ENCODE measurements at regions not wholly inside any gene's neighbourhood (a gene's known extent, or its start where the extent isn't known, plus 50 kb on each side); places are given as distances from the start of the nearest gene placed in this dataset.

GRCh38 chr4:53654300-53654758, 63.0 kb upstream of the LNX1 start:
- TF ChIP-seq CTCF (conservative IDR thresholded peaks at IDR 0.05 in 1 of 2, IDR thresholded peaks at IDR 0.05 in 1 of 2; ENCODE audit: extremely low read depth in 1 of 2, insufficient read depth in 1 of 2, low read depth in 1 of 2, low read length in 2 of 2) (no peak), EZH2 (IDR thresholded peaks at IDR 0.05; ENCODE audit: borderline replicate concordance, low read length) (no peak)

All from mammary epithelial cell (primary cell).